B cell (primary cell): ENCODE measurements at regions not wholly inside any gene's neighbourhood (a gene's known extent, or its start where the extent isn't known, plus 50 kb on each side); places are given as distances from the start of the nearest gene placed in this dataset.

Source experiments
- EZH2 ChIP-seq: IDR thresholded peaks from 2 replicates; pipeline ENCODE4 v1.6.1; 2012; ENCODE audit warnings: borderline replicate concordance, low read depth, mild to moderate bottlenecking, moderate library complexity, low read length; ENCODE audit not compliant: insufficient read depth, poor library complexity, severe bottlenecking
- TF ChIP-seq, protein P1 (sequence below): fragments of 200-600 bp; IDR thresholded peaks from one replicate; pipeline ENCODE4 v1.8.0; 2022; ENCODE audit warnings: antibody characterized with exemption, mild to moderate bottlenecking

DNA sequence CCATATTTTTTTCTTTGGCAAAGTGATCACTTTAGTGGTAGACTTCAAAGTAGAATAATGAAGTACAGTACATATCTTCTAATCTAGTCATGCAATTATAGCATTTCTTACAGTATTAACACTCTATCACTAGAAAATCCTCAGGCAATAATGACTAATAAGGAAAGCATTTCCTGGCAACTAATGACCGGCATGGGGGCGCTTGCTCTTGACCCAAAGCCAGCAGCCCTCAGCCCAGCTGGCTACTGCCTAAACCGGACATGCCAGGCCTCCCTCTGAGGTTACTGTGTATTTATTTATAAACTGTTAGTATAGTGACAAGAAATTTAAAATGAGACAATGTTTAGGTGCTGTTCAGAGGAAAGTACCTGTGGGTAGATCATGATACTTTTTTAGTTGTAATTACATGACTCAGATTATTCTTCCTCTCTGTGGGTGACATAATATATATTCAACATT is 633.8 kb downstream of the PTPRC start:
- TF ChIP-seq, protein P1, sequence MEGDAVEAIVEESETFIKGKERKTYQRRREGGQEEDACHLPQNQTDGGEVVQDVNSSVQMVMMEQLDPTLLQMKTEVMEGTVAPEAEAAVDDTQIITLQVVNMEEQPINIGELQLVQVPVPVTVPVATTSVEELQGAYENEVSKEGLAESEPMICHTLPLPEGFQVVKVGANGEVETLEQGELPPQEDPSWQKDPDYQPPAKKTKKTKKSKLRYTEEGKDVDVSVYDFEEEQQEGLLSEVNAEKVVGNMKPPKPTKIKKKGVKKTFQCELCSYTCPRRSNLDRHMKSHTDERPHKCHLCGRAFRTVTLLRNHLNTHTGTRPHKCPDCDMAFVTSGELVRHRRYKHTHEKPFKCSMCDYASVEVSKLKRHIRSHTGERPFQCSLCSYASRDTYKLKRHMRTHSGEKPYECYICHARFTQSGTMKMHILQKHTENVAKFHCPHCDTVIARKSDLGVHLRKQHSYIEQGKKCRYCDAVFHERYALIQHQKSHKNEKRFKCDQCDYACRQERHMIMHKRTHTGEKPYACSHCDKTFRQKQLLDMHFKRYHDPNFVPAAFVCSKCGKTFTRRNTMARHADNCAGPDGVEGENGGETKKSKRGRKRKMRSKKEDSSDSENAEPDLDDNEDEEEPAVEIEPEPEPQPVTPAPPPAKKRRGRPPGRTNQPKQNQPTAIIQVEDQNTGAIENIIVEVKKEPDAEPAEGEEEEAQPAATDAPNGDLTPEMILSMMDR = no peak
- TF ChIP-seq EZH2 = no peak
